ENCODE measurements at regions not wholly inside any gene's neighbourhood (a gene's known extent, or its start where the extent isn't known, plus 50 kb on each side); places are given as distances from the start of the nearest gene placed in this dataset.

DNA sequence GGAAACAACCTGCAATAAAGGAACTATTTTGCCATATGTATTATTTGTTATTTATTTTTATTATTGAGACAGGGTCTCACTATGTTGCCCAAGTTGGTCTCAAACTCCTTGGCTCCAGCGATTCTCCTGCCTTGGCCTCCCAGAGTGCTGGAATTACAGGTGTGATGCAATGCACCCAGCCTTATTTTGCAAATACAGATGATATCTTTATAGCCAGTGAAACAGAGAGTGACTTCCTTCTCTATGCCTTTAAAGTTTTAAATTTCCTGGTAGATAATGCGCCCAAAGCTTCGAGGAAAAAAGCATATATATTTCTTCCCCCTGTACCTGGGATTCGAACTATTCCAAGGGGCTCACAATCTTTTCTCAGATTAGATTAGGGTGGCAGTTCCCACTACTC is 601.1 kb upstream of the HTR2C start:
- Mint-ChIP-seq H3K27ac (no peak overlapping the region), H3K4me3 (no peak overlapping the region), H3K36me3 (ENCODE audit: low read depth) (no peaks in the 10 kb centered on the region), H3K27me3 (ENCODE audit: low read depth) (no peaks in the 10 kb centered on the region), H3K9me3 (peaks cover 3% of the 10 kb centered on the region), H3K4me1 (ENCODE audit: low read depth) (no peaks in the 10 kb centered on the region)
- CTCF ChIA-PET = no interaction called here
- no peak for DNase-seq
- intact Hi-C loops (cut with micrococcal nuclease) = no loop called here

DNA sequence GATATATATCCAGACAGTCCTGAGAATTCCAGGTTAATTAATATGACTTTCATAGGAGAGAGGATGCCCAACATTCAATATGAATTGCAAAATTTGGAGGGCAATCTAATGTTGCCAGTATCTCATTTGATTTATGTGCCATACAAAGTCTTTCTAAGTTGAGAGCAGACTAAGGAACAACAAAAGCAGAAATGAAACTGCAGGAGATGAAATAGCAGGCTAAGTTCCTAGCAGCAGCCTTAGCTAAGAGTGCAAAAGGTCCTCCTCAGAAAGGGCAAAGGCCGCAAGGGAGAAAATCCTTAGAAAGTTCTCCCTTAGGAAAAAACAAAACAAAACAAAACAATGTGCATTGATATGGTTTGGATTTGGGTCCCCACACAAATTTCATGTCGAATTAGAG is 602.9 kb upstream of the HTR2C start:
- H3K9me3 Mint-ChIP-seq = peaks cover 3% of the 10 kb centered on the region
- H3K27ac Mint-ChIP-seq = no peak overlapping the region
- intact Hi-C loops (cut with micrococcal nuclease) = no loop called here
- H3K27me3 Mint-ChIP-seq (ENCODE audit: low read depth) = no peaks in the 10 kb centered on the region
- H3K36me3 Mint-ChIP-seq (ENCODE audit: low read depth) = no peaks in the 10 kb centered on the region
- CTCF ChIA-PET = no interaction called here
- H3K4me1 Mint-ChIP-seq (ENCODE audit: low read depth) = no peaks in the 10 kb centered on the region
- no peak for DNase-seq
- no peak overlapping the region for H3K4me3 Mint-ChIP-seq

DNA sequence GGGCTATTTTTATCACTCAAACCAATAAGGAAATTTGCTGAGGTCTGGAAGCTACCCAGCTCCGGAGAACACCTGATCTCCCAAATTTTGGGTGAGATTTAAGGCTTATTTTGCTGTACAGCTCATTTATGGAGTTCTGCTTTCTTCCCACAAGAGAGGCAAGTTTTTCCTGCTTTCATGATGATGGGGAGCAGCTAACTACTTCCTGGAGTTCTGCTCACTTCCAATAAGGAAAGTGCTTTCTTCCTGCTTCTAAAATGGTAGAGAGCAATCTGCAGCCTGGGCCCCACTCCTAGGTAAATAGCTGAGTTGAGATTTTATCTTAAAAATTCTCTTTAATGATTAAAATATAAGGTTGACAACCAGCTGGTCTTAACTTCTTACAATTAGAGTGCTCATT is 606.0 kb upstream of the HTR2C start:
- CTCF ChIA-PET = no interaction called here
- no peaks in the 10 kb centered on the region for H3K27me3 Mint-ChIP-seq (ENCODE audit: low read depth)
- H3K27ac Mint-ChIP-seq = no peak overlapping the region
- DNase-seq = no peak
- intact Hi-C loops (cut with micrococcal nuclease) = no loop called here
- H3K4me3 Mint-ChIP-seq = no peak overlapping the region
- no peaks in the 10 kb centered on the region for H3K4me1 Mint-ChIP-seq (ENCODE audit: low read depth)
- no peaks in the 10 kb centered on the region for H3K36me3 Mint-ChIP-seq (ENCODE audit: low read depth)
- peaks cover 3% of the 10 kb centered on the region for H3K9me3 Mint-ChIP-seq

DNA sequence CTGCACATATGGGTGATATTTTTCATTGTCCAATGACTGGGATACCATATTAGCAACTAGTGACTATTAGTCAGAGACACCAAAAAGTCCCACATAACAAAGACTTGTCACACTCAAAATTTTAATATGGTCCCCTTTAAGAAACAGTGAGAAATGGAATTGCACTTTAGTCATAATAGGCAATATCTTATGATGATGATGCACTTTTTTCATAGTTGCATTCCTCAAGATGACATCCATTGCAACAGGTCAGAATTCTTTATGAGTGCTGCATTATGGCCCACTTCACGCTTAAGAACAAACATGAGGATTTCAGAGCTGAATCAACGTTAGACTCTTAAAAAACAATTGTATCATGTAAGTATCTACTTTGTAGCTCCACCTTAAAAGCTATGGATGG is 608.4 kb upstream of the HTR2C start:
- H3K27ac Mint-ChIP-seq = no peak overlapping the region
- H3K4me3 Mint-ChIP-seq = no peak overlapping the region
- intact Hi-C loops (cut with micrococcal nuclease) = no loop called here
- peaks cover 3% of the 10 kb centered on the region for H3K9me3 Mint-ChIP-seq
- no peaks in the 10 kb centered on the region for H3K36me3 Mint-ChIP-seq (ENCODE audit: low read depth)
- no peak for DNase-seq
- CTCF ChIA-PET = no interaction called here
- no peaks in the 10 kb centered on the region for H3K27me3 Mint-ChIP-seq (ENCODE audit: low read depth)
- H3K4me1 Mint-ChIP-seq (ENCODE audit: low read depth) = no peaks in the 10 kb centered on the region

DNA sequence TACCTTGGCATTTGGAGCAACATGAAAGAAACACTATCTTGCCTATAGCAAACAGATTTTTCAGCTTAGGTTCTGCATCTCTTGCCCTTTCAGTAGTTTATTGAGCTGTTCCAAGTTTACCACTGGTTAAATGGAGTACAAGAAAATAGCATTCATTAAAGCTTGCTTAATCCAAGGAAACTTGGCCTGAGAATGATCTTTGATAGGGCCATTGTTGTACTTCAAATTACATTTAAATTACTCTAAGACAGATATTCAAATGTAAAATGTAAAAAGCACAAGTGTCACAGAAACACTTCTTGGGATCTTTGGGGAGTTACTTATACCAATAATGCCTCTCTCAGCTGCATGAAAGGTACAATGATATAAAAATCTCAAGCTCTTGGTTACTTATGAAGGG is 609.0 kb upstream of the HTR2C start:
- CTCF ChIA-PET = no interaction called here

DNA sequence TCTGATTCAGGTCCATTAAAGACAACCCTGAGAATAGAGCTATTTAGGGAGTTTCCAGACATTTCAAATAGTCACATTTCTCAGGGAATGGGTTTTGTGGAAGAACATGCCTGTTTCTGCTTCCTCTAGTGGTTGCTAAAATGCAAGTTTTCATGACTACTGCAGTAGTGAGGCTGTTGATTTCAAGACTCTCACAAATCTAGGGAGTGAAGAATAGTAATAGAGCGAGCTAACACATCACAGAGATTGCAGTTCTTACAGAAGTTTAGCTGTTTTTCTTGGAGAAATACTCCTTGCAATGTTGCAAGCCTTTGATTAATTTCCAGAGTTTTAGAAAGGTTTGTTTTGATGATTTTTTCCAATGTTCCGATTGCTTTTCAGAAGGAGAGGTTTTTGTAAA is 610.2 kb upstream of the HTR2C start:
- Mint-ChIP-seq H3K4me1 (ENCODE audit: low read depth) (no peaks in the 10 kb centered on the region), H3K27me3 (ENCODE audit: low read depth) (no peaks in the 10 kb centered on the region), H3K36me3 (ENCODE audit: low read depth) (no peaks in the 10 kb centered on the region), H3K4me3 (no peak overlapping the region), H3K9me3 (no peaks in the 10 kb centered on the region), H3K27ac (no peak overlapping the region)
- intact Hi-C loops (cut with micrococcal nuclease) = no loop called here
- DNase-seq = no peak
- CTCF ChIA-PET = no interaction called here

More for the DNA sequence above, 609.0 kb upstream of the HTR2C start:
- Mint-ChIP-seq H3K27me3 (ENCODE audit: low read depth) (no peaks in the 10 kb centered on the region), H3K4me3 (no peak overlapping the region), H3K36me3 (ENCODE audit: low read depth) (no peaks in the 10 kb centered on the region), H3K27ac (no peak overlapping the region), H3K4me1 (ENCODE audit: low read depth) (no peaks in the 10 kb centered on the region), H3K9me3 (peaks cover 3% of the 10 kb centered on the region)
- DNase-seq = no peak
- intact Hi-C loops (cut with micrococcal nuclease) = no loop called here

DNA sequence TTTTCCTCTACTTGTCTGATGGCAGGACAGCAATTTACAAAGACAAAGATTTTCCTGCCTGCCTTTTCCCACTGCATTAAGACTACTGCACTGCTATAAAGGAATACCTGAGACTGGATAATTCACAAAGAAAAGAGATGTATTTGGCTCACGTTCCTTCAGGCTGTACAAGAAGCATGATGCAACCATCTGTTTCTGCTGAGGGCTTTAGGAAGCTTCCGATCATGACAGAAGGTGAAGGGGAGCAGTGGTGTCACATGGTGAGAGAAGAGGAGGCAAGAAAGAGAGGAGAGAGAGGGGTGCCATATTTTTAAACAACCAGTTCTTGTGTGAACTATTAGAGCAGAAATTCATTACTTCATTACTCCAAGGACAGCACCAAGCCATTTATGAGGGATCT is 617.1 kb upstream of the HTR2C start:
- Mint-ChIP-seq H3K4me3 (no peak overlapping the region), H3K4me1 (ENCODE audit: low read depth) (no peaks in the 10 kb centered on the region), H3K9me3 (peaks cover 4% of the 10 kb centered on the region), H3K27ac (no peak overlapping the region), H3K36me3 (ENCODE audit: low read depth) (no peaks in the 10 kb centered on the region), H3K27me3 (ENCODE audit: low read depth) (no peaks in the 10 kb centered on the region)
- CTCF ChIA-PET = no interaction called here
- no peak for DNase-seq
- intact Hi-C loops (cut with micrococcal nuclease) = no loop called here

DNA sequence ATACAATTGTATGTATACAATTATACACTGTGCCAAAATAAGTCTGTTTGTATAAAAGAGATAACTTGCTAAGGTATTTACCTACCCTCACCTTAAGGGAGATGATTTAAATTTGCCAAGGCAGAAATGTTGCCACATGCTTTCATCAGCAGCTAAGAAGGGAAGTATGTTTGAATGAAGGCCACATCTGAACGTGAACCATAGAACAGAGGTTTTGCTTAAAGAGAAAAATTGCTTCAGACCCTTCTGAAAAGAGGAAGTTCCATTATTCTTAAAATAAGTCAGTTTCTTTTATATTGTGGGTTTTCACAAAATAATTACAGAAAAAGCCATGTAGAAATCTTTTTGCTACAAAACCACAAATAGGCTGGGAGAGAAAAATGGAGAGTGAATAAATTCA is 621.5 kb upstream of the HTR2C start:
- Mint-ChIP-seq H3K36me3 (ENCODE audit: low read depth) (no peaks in the 10 kb centered on the region), H3K4me1 (ENCODE audit: low read depth) (no peaks in the 10 kb centered on the region), H3K4me3 (no peak overlapping the region), H3K9me3 (peaks cover 2% of the 10 kb centered on the region), H3K27ac (no peak overlapping the region), H3K27me3 (ENCODE audit: low read depth) (no peaks in the 10 kb centered on the region)
- intact Hi-C loops (cut with micrococcal nuclease) = no loop called here
- no peak for DNase-seq
- CTCF ChIA-PET = no interaction called here

DNA sequence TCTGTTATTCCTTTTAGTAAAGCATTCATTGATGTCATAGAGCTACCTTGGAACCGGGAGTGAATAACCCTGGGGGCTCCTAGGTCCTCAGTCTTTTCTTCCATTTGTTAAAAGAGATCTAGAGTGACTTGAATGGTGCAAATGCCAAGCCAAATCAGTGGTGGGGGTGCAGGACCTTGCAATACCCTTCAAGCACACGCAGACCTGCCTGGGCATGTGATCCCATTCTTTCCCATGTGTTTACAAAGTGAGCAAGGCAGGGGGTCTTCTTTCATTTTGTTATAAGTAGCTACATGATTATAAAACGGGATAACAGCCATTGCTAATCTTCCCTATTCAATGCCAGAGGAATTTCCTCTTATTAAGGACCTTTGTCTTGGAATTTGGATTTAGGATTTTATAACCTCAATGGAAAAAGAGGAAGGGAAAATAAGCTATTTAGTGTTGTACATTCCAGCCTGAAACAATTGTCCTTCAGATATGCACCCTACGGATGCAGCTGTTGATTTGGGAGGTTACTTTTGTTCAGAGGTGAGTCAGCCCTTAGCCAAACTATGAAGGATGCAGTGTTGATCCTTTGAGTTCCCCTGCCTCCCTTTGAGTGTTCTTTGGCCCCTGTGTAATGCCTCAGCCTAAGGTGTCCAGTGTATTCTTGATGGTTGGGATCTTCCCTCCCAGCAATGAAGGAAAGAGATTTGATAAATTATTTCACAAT is 623.8 kb upstream of the HTR2C start:
- no peak for DNase-seq
- intact Hi-C loops (cut with micrococcal nuclease) = no loop called here
- Mint-ChIP-seq H3K27me3 (ENCODE audit: low read depth) (no peaks in the 10 kb centered on the region), H3K27ac (no peak overlapping the region), H3K4me3 (no peak overlapping the region), H3K4me1 (ENCODE audit: low read depth) (no peaks in the 10 kb centered on the region), H3K36me3 (ENCODE audit: low read depth) (no peaks in the 10 kb centered on the region), H3K9me3 (no peaks in the 10 kb centered on the region)
- CTCF ChIA-PET = no interaction called here

DNA sequence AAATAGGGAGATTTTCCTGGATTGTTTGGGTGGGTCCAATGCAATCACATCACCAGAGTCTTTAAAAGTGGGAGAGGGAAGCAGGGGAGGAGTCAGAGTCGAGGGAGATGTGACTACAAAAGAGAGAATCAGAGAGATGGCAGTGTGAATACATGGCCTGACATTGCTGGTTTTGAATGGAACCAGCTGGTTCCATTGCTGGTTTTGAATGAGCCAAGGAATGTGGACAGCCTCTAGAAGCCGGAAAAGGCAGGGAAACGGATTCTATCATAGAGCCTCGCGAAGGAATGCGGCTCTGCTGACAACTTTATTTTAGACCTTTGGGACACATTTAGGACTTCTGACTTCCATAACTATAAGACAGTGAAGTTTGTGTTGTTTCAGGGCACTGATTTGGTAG is 627.0 kb upstream of the HTR2C start:
- no peak for DNase-seq
- Mint-ChIP-seq H3K9me3 (no peaks in the 10 kb centered on the region), H3K36me3 (ENCODE audit: low read depth) (no peaks in the 10 kb centered on the region), H3K27ac (no peak overlapping the region), H3K4me1 (ENCODE audit: low read depth) (no peaks in the 10 kb centered on the region), H3K27me3 (ENCODE audit: low read depth) (no peaks in the 10 kb centered on the region), H3K4me3 (no peak overlapping the region)
- intact Hi-C loops (cut with micrococcal nuclease) = no loop called here
- CTCF ChIA-PET = no interaction called here

DNA sequence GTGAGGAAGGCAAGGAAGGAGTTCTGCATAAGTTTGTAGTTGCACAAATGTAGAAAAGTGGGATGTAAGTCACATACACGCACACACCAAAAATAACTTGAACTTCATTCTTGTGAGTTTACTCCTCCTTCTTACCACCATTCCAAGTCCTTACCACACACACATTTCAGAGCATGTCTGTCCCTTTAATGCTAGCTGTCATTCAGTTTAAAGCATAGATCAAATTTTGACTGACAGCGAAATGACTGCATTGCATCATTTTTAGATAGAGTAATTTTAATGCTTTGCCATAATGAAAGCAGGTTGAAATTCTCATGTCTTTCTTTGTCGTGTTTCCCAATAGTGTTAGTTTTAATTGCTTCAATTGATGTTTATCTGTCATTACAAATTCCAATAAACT is 629.6 kb upstream of the HTR2C start:
- peaks cover 2% of the 10 kb centered on the region for H3K9me3 Mint-ChIP-seq
- H3K27ac Mint-ChIP-seq = no peak overlapping the region
- H3K4me1 Mint-ChIP-seq (ENCODE audit: low read depth) = no peaks in the 10 kb centered on the region
- H3K4me3 Mint-ChIP-seq = no peak overlapping the region
- H3K27me3 Mint-ChIP-seq (ENCODE audit: low read depth) = no peaks in the 10 kb centered on the region
- no peaks in the 10 kb centered on the region for H3K36me3 Mint-ChIP-seq (ENCODE audit: low read depth)
- no peak for DNase-seq
- CTCF ChIA-PET = no interaction called here
- intact Hi-C loops (cut with micrococcal nuclease) = no loop called here

DNA sequence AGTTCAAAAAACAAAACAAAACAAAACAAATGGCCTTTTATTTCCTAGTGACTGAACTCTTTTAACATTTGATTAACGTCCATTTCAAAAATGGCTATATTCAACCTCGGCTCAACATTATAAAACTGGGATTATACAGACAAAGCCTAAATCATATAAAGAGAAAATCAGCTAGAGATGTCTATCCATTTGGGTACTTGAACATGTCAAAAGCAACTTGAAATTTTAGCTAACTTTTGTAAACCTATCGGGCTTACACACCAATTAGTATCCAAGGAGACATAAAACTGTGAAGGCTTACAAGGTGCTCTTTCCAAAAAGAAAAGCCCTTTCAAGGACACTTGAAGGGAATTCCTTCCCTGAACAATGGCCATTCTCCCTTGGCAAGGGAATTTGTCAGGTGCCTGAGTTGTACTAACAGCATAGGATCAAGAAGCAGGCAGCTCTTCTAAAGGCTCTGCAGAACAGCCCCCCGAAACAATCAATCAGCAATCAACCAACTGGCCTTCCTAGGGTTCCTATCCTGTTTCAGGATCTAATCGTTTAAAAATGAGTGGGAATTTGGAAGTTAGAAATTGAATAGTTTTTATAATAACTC is 633.7 kb upstream of the HTR2C start:
- Mint-ChIP-seq H3K4me3 (no peak overlapping the region), H3K4me1 (ENCODE audit: low read depth) (no peaks in the 10 kb centered on the region), H3K27ac (no peak overlapping the region), H3K27me3 (ENCODE audit: low read depth) (no peaks in the 10 kb centered on the region), H3K36me3 (ENCODE audit: low read depth) (no peaks in the 10 kb centered on the region), H3K9me3 (peaks cover 2% of the 10 kb centered on the region)
- no peak for DNase-seq
- intact Hi-C loops (cut with micrococcal nuclease) = no loop called here
- CTCF ChIA-PET = no interaction called here

DNA sequence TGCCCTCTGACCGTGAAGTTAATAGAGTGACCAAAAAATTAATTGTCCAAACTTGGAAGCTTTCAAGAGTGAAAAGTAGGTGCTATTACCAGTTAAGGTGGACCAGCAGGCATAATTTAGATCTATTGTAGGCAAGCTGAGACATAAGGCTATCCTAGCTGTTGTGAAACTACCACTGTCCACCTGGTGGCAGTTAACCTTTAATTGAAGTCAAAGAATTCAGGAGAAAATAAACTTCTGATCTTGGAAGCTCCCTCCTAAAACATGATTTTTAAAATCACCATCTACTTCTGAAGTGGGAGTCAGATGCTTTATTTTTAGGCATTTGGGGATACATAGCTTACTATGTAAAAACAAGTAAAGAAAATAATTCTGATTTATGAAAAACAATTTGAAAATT is 636.3 kb upstream of the HTR2C start:
- peaks cover 3% of the 10 kb centered on the region for H3K9me3 Mint-ChIP-seq
- no peaks in the 10 kb centered on the region for H3K36me3 Mint-ChIP-seq (ENCODE audit: low read depth)
- no peak overlapping the region for H3K4me3 Mint-ChIP-seq
- no peaks in the 10 kb centered on the region for H3K27me3 Mint-ChIP-seq (ENCODE audit: low read depth)
- H3K27ac Mint-ChIP-seq = no peak overlapping the region
- CTCF ChIA-PET = no interaction called here
- no peaks in the 10 kb centered on the region for H3K4me1 Mint-ChIP-seq (ENCODE audit: low read depth)
- no peak for DNase-seq
- intact Hi-C loops (cut with micrococcal nuclease) = no loop called here
